Tibial nerve (tissue), 4 donors: ENCODE measurements at regions not wholly inside any gene's neighbourhood (a gene's known extent, or its start where the extent isn't known, plus 50 kb on each side); places are given as distances from the start of the nearest gene placed in this dataset.

Experiments used
- EP300 ChIP-seq, 2 donors: sonication (generic); formaldehyde crosslinking; IDR thresholded peaks; one replicate each; pipeline ENCODE4 v1.6.1; 2017; ENCODE audit warnings: antibody characterized with exemption in 2 of 2, mild to moderate bottlenecking in 1 of 2
- POLR2A ChIP-seq, 2 donors: fragments of 450-650 bp; IDR thresholded peaks; one replicate each; pipeline ENCODE4 v1.6.1; 2017; ENCODE audit warnings: antibody characterized with exemption in 2 of 2, mild to moderate bottlenecking in 2 of 2, moderate library complexity in 2 of 2
- TF ChIP-seq, protein P1 (sequence below), 5 experiments: fragments of 200-600 bp in 3 of 5; fragments of 450-650 bp in 2 of 5; sonication (generic) in 3 of 5; IDR thresholded peaks; one replicate each; pipeline ENCODE4 v1.5.1; 2016 to 2019; ENCODE audit warnings: antibody characterized with exemption in 5 of 5, mild to moderate bottlenecking in 3 of 5, moderate library complexity in 2 of 5

DNA sequence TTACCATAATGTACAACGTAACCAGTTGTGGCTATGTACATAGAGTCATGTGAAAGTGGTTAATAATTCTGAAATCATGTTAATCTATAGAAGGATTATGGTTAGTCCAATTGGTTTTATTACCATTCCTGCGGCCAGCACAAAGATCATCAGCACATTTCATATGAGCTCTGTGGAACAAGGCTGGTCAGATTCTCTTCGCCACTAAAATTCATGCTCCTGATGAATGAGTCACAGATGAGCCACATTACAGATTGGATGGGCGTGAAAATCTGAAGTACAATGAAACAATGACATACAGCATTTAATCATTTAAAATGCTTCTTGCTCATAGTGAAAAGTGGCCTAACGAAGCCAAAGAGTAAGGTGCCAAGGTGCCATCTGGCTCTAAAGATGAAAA is 716.2 kb upstream of the PHF14 start:
- TF ChIP-seq, protein P1, sequence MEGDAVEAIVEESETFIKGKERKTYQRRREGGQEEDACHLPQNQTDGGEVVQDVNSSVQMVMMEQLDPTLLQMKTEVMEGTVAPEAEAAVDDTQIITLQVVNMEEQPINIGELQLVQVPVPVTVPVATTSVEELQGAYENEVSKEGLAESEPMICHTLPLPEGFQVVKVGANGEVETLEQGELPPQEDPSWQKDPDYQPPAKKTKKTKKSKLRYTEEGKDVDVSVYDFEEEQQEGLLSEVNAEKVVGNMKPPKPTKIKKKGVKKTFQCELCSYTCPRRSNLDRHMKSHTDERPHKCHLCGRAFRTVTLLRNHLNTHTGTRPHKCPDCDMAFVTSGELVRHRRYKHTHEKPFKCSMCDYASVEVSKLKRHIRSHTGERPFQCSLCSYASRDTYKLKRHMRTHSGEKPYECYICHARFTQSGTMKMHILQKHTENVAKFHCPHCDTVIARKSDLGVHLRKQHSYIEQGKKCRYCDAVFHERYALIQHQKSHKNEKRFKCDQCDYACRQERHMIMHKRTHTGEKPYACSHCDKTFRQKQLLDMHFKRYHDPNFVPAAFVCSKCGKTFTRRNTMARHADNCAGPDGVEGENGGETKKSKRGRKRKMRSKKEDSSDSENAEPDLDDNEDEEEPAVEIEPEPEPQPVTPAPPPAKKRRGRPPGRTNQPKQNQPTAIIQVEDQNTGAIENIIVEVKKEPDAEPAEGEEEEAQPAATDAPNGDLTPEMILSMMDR (IDR thresholded peaks at IDR 0.05) = no peak
- TF ChIP-seq EP300 (IDR thresholded peaks at IDR 0.05) = no peak
- TF ChIP-seq POLR2A (IDR thresholded peaks at IDR 0.05) = no peak
